HUES64 (cell line): ENCODE measurements at regions not wholly inside any gene's neighbourhood (a gene's known extent, or its start where the extent isn't known, plus 50 kb on each side); places are given as distances from the start of the nearest gene placed in this dataset.

Source experiments
- H3K27ac ChIP-seq: 2 replicates; pipeline ENCODE4 v1.7.0; 2013; ENCODE audit warnings: low read depth, low read length, inconsistent platforms
- H3K27me3 ChIP-seq: 2 replicates; pipeline ENCODE4 v1.6.1; 2013; ENCODE audit warnings: mild to moderate bottlenecking, low read length; ENCODE audit not compliant: insufficient read depth
- H3K36me3 ChIP-seq: 2 replicates; pipeline ENCODE4 v1.6.1; 2013; ENCODE audit warnings: mild to moderate bottlenecking, low read length; ENCODE audit not compliant: insufficient read depth
- H3K4me1 ChIP-seq: 2 replicates; pipeline ENCODE4 v1.6.1; 2013; ENCODE audit warnings: mild to moderate bottlenecking, low read length, moderate library complexity; ENCODE audit not compliant: insufficient read depth
- H3K4me3 ChIP-seq: 2 replicates; pipeline ENCODE4 v1.5.1; 2013; ENCODE audit warnings: mild to moderate bottlenecking, low read length, moderate library complexity
- H3K9ac ChIP-seq: 2 replicates; pipeline ENCODE4 v1.6.1; 2013; ENCODE audit warnings: mild to moderate bottlenecking, low read depth, low read length
- H3K9me3 ChIP-seq: 2 replicates; pipeline ENCODE4 v1.6.1; 2013; ENCODE audit warnings: low read depth, low read length; ENCODE audit not compliant: insufficient read depth
- WGBS: fragments of 150-250, 120-280 bp; methylation state at CpG from one replicate; pipeline ENCODE4 v1.1.7; 2013; ENCODE audit warnings: missing lambda C conversion rate; 5-methylcytosine and 5-hydroxymethylcytosine counted together

GRCh38 chr13:40494513-40494912, 171.9 kb downstream of the FOXO1 start:
- H3K27me3 ChIP-seq, result no peaks in the 10 kb centered on the region
- H3K9me3 ChIP-seq, result no peaks in the 10 kb centered on the region
- H3K4me1 ChIP-seq, result peaks cover 13% of the 10 kb centered on the region; the same call in 1 of the 2 replicates
- H3K27ac ChIP-seq, result no peak overlapping the region
- no peak overlapping the region for H3K9ac ChIP-seq
- H3K4me3 ChIP-seq, result no peak overlapping the region
- H3K36me3 ChIP-seq, result no peaks in the 10 kb centered on the region
- 85% methylated on average over 2 of the region's 2 CpGs for WGBS

GRCh38 chr13:40494946-40495620, 171.4 kb downstream of the FOXO1 start:
- Histone ChIP-seq H3K9ac (no peak overlapping the region), H3K27me3 (no peaks in the 10 kb centered on the region), H3K9me3 (no peaks in the 10 kb centered on the region), H3K36me3 (no peaks in the 10 kb centered on the region), H3K4me1 (peaks cover 16% of the 10 kb centered on the region; the same call in 1 of the 2 replicates), H3K4me3 (no peak overlapping the region), H3K27ac (no peak overlapping the region)
- whole genome bisulfite sequencing, result 91% methylated on average over 8 of the region's 8 CpGs

- Histone ChIP-seq H3K4me3 (no peak overlapping the region), H3K27me3 (no peaks in the 10 kb centered on the region), H3K27ac (no peak overlapping the region), H3K9ac (no peak overlapping the region), H3K4me1 (peaks cover 16% of the 10 kb centered on the region; the same call in 1 of the 2 replicates), H3K36me3 (no peaks in the 10 kb centered on the region), H3K9me3 (no peaks in the 10 kb centered on the region)
- WGBS, result 79% methylated on average over 6 of the region's 7 CpGs
Measured at GRCh38 chr13:40495621-40496001, 170.8 kb downstream of the FOXO1 start.

- Histone ChIP-seq H3K4me1 (peaks cover 16% of the 10 kb centered on the region; the same call in 1 of the 2 replicates), H3K9ac (no peak overlapping the region), H3K27me3 (no peaks in the 10 kb centered on the region), H3K4me3 (no peak overlapping the region), H3K27ac (no peak overlapping the region), H3K9me3 (no peaks in the 10 kb centered on the region), H3K36me3 (no peaks in the 10 kb centered on the region)
- 94% methylated on average over 8 of the region's 8 CpGs for WGBS
Measured at GRCh38 chr13:40496035-40496810, 170.2 kb downstream of the FOXO1 start.

GRCh38 chr13:40498461-40498860, 168.0 kb downstream of the FOXO1 start:
- Histone ChIP-seq H3K9me3 (no peaks in the 10 kb centered on the region), H3K4me3 (no peak overlapping the region), H3K36me3 (no peaks in the 10 kb centered on the region), H3K27ac (no peak overlapping the region), H3K27me3 (no peaks in the 10 kb centered on the region), H3K4me1 (peaks cover 16% of the 10 kb centered on the region; the same call in 1 of the 2 replicates), H3K9ac (no peak overlapping the region)
- WGBS, result 88% methylated on average over 4 of the region's 4 CpGs

GRCh38 chr13:40502236-40502635, 164.2 kb downstream of the FOXO1 start:
- Histone ChIP-seq H3K4me3 (no peak overlapping the region), H3K9me3 (no peaks in the 10 kb centered on the region), H3K4me1 (peaks cover 4% of the 10 kb centered on the region; the same call in 1 of the 2 replicates), H3K36me3 (no peaks in the 10 kb centered on the region), H3K27ac (no peak overlapping the region), H3K27me3 (no peaks in the 10 kb centered on the region), H3K9ac (no peak overlapping the region)
- 99% methylated on average over 3 of the region's 3 CpGs for WGBS

- WGBS, result 96% methylated on average over 2 of the region's 2 CpGs
- H3K9me3 ChIP-seq, result no peaks in the 10 kb centered on the region
- no peaks in the 10 kb centered on the region for H3K36me3 ChIP-seq
- H3K4me1 ChIP-seq, result peaks cover 4% of the 10 kb centered on the region; the same call in 1 of the 2 replicates
- H3K27me3 ChIP-seq, result no peaks in the 10 kb centered on the region
- no peak overlapping the region for H3K4me3 ChIP-seq
- H3K9ac ChIP-seq, result no peak overlapping the region
- H3K27ac ChIP-seq, result no peak overlapping the region
Measured at GRCh38 chr13:40503011-40503410, 163.4 kb downstream of the FOXO1 start.

- H3K9ac ChIP-seq, result no peak overlapping the region
- no peak overlapping the region for H3K27ac ChIP-seq
- no peaks in the 10 kb centered on the region for H3K9me3 ChIP-seq
- no peaks in the 10 kb centered on the region for H3K27me3 ChIP-seq
- H3K36me3 ChIP-seq, result no peaks in the 10 kb centered on the region
- 96% methylated on average over 2 of the region's 2 CpGs for WGBS
- peaks cover 4% of the 10 kb centered on the region; the same call in 1 of the 2 replicates for H3K4me1 ChIP-seq
- no peak overlapping the region for H3K4me3 ChIP-seq
Measured at GRCh38 chr13:40503966-40504591, 162.4 kb downstream of the FOXO1 start.

- WGBS, result 90% methylated on average over 4 of the region's 4 CpGs
- no peaks in the 10 kb centered on the region for H3K27me3 ChIP-seq
- no peaks in the 10 kb centered on the region for H3K36me3 ChIP-seq
- no peak overlapping the region for H3K4me3 ChIP-seq
- no peak overlapping the region for H3K9ac ChIP-seq
- H3K9me3 ChIP-seq, result no peaks in the 10 kb centered on the region
- H3K4me1 ChIP-seq, result peaks cover 2% of the 10 kb centered on the region; the same call in 1 of the 2 replicates
- no peak overlapping the region for H3K27ac ChIP-seq
Measured at GRCh38 chr13:40504641-40505040, 161.8 kb downstream of the FOXO1 start.

GRCh38 chr13:40505196-40505595, 161.2 kb downstream of the FOXO1 start:
- Histone ChIP-seq H3K27me3 (no peaks in the 10 kb centered on the region), H3K9me3 (no peaks in the 10 kb centered on the region), H3K9ac (no peak overlapping the region), H3K27ac (no peak overlapping the region), H3K4me3 (no peak overlapping the region), H3K4me1 (no peaks in the 10 kb centered on the region), H3K36me3 (no peaks in the 10 kb centered on the region)
- 92% methylated on average over 3 of the region's 3 CpGs for WGBS
